ENCODE measurements at regions not wholly inside any gene's neighbourhood (a gene's known extent, or its start where the extent isn't known, plus 50 kb on each side); places are given as distances from the start of the nearest gene placed in this dataset.
A peak's percentile ranks its signal among the peaks of the same experiment; 100 is the strongest.

GRCh38 chr2:65863713-65864112, 431.3 kb upstream of the SPRED2 start:
- H3K27ac Mint-ChIP-seq (ENCODE audit: unreplicated experiment): peak overlapping the region; percentile 98
- H3K36me3 Mint-ChIP-seq (ENCODE audit: low read depth): no peaks in the 10 kb centered on the region
- H3K4me1 Mint-ChIP-seq: peaks cover 54% of the 10 kb centered on the region
- DNase-seq (ENCODE audit: low read depth, low spot score): peak; percentile 24
- no peak for TF ChIP-seq CTCF (conservative IDR thresholded peaks at IDR 0.05)
- no peaks in the 10 kb centered on the region for H3K27me3 Mint-ChIP-seq (ENCODE audit: low read depth)
- no peaks in the 10 kb centered on the region for H3K9me3 Mint-ChIP-seq
- H3K4me3 Mint-ChIP-seq: peak overlapping the region; percentile 8

GRCh38 chr2:65856928-65857327, 424.5 kb upstream of the SPRED2 start:
- Mint-ChIP-seq H3K9me3 (no peaks in the 10 kb centered on the region), H3K4me3 (no peak overlapping the region), H3K27me3 (ENCODE audit: low read depth) (no peaks in the 10 kb centered on the region), H3K4me1 (peaks cover 7% of the 10 kb centered on the region), H3K27ac (ENCODE audit: unreplicated experiment) (peak overlapping the region; percentile 70), H3K36me3 (ENCODE audit: low read depth) (no peaks in the 10 kb centered on the region)
- no peak for TF ChIP-seq CTCF (conservative IDR thresholded peaks at IDR 0.05)
- DNase-seq (ENCODE audit: low read depth, low spot score): no peak

GRCh38 chr2:65856423-65856822, 424.0 kb upstream of the SPRED2 start:
- Mint-ChIP-seq H3K9me3 (no peaks in the 10 kb centered on the region), H3K4me3 (no peak overlapping the region), H3K4me1 (peaks cover 4% of the 10 kb centered on the region), H3K27me3 (ENCODE audit: low read depth) (no peaks in the 10 kb centered on the region), H3K36me3 (ENCODE audit: low read depth) (no peaks in the 10 kb centered on the region), H3K27ac (ENCODE audit: unreplicated experiment) (peak overlapping the region; percentile 70)
- no peak for DNase-seq (ENCODE audit: low read depth, low spot score)
- no peak for TF ChIP-seq CTCF (conservative IDR thresholded peaks at IDR 0.05)

GRCh38 chr2:65850695-65851094, 418.3 kb upstream of the SPRED2 start:
- H3K27ac Mint-ChIP-seq (ENCODE audit: unreplicated experiment): no peak overlapping the region
- no peaks in the 10 kb centered on the region for H3K36me3 Mint-ChIP-seq (ENCODE audit: low read depth)
- no peaks in the 10 kb centered on the region for H3K27me3 Mint-ChIP-seq (ENCODE audit: low read depth)
- TF ChIP-seq CTCF (conservative IDR thresholded peaks at IDR 0.05): no peak
- no peaks in the 10 kb centered on the region for H3K9me3 Mint-ChIP-seq
- no peaks in the 10 kb centered on the region for H3K4me1 Mint-ChIP-seq
- DNase-seq (ENCODE audit: low read depth, low spot score): no peak
- no peak overlapping the region for H3K4me3 Mint-ChIP-seq

DNA sequence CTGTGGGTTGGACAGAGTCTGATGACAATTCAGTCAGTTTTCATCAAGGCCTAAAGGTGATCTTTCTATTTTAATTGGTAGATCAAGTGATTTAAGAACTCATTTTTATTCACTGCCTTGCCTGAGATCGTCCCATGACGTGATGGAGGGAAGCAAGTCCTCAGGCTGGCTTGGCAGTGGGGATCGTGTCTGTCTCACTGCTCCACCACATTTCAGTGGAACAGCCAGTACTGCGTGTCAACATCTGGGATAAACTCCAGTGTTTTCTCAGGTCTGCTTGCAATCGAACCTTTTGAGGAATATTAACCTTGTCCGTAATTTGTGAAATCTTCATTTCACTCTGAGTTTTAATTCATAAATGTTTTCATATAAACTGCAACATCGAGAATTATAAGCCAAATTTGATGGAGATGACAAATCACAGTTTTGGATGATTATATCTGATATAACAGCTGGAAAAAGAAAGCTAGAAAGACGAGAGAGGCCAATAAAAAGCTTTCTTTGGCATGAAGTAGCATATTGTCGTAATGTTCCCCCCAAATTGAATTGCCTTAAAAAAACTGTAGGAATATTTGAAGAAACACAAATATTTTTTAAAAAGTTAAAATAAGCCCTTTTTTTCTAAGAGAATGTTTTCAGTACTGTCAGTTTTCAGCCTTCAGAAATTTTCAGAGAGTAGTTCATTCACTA, 414.7 kb upstream of the SPRED2 start:
- no peak for TF ChIP-seq CTCF (conservative IDR thresholded peaks at IDR 0.05)
- H3K27me3 Mint-ChIP-seq (ENCODE audit: low read depth): no peaks in the 10 kb centered on the region
- H3K36me3 Mint-ChIP-seq (ENCODE audit: low read depth): no peaks in the 10 kb centered on the region
- peaks cover 9% of the 10 kb centered on the region for H3K9me3 Mint-ChIP-seq
- DNase-seq (ENCODE audit: low read depth, low spot score): no peak
- H3K4me1 Mint-ChIP-seq: peaks cover 4% of the 10 kb centered on the region
- H3K4me3 Mint-ChIP-seq: no peak overlapping the region
- no peak overlapping the region for H3K27ac Mint-ChIP-seq (ENCODE audit: unreplicated experiment)

All from neural crest cell (in vitro differentiated cells).